Neural progenitor cell (in vitro differentiated cells): ENCODE measurements at regions not wholly inside any gene's neighbourhood (a gene's known extent, or its start where the extent isn't known, plus 50 kb on each side); places are given as distances from the start of the nearest gene placed in this dataset.

Experiments used
- DNase-seq: peaks from one replicate; pipeline ENCODE4 v3.0.0-alpha.2; 2016; ENCODE audit warnings: low spot score
- H2AFZ ChIP-seq: fragments of 200-600 bp; sonication (generic); replicated peaks from 2 replicates; pipeline ENCODE4 v1.6.1; 2016; ENCODE audit warnings: antibody characterized with exemption
- H3F3A ChIP-seq: fragments of 200-600 bp; sonication (generic); 2 replicates; pipeline ENCODE4 v1.6.1; 2016; ENCODE audit warnings: antibody characterized with exemption, low read depth
- H3K27ac ChIP-seq: fragments of 200-600 bp; sonication (generic); 2 replicates; pipeline ENCODE4 v1.5.1; 2016; ENCODE audit warnings: mild to moderate bottlenecking
- H3K27me3 ChIP-seq: fragments of 200-600 bp; sonication (generic); 2 replicates; pipeline ENCODE4 v1.6.1; 2016; ENCODE audit warnings: mild to moderate bottlenecking, moderate library complexity
- H3K36me3 ChIP-seq: fragments of 200-600 bp; sonication (generic); 2 replicates; pipeline ENCODE4 v1.5.1; 2016
- H3K4me1 ChIP-seq: fragments of 200-600 bp; sonication (generic); 2 replicates; pipeline ENCODE4 v1.6.1; 2016; ENCODE audit warnings: mixed run types
- H3K4me2 ChIP-seq: fragments of 200-600 bp; sonication (generic); 2 replicates; pipeline ENCODE4 v1.6.1; 2016
- H3K4me3 ChIP-seq: fragments of 200-600 bp; sonication (generic); 2 replicates; pipeline ENCODE4 v1.5.1; 2016
- H3K79me2 ChIP-seq: fragments of 200-600 bp; sonication (generic); 2 replicates; pipeline ENCODE4 v1.6.1; 2016; ENCODE audit warnings: low read depth
- H3K9ac ChIP-seq: fragments of 200-600 bp; sonication (generic); 2 replicates; pipeline ENCODE4 v1.6.1; 2016
- H3K9me3 ChIP-seq: fragments of 200-600 bp; sonication (generic); 2 replicates; pipeline ENCODE4 v1.5.1; 2016; ENCODE audit warnings: low read depth
- H4K20me1 ChIP-seq: fragments of 200-600 bp; sonication (generic); 2 replicates; pipeline ENCODE4 v1.6.1; 2016; ENCODE audit warnings: low read depth
- H3K27ac Mint-ChIP-seq: 3 replicates; pipeline ENCODE4 v1.8.0; 2021; ENCODE audit warnings: mixed read lengths
- H3K27me3 Mint-ChIP-seq: 2 replicates; pipeline ENCODE4 v1.8.0; 2022; ENCODE audit warnings: low read depth, mild to moderate bottlenecking, inconsistent platforms, moderate library complexity, mixed read lengths; ENCODE audit not compliant: insufficient read depth
- H3K36me3 Mint-ChIP-seq: 3 replicates; pipeline ENCODE4 v1.8.0; 2021; ENCODE audit warnings: mixed read lengths
- H3K4me1 Mint-ChIP-seq: 3 replicates; pipeline ENCODE4 v1.8.0; 2021; ENCODE audit warnings: mixed read lengths
- H3K4me3 Mint-ChIP-seq: 3 replicates; pipeline ENCODE4 v1.8.0; 2021; ENCODE audit warnings: mild to moderate bottlenecking, moderate library complexity, mixed read lengths
- H3K9me3 Mint-ChIP-seq: 3 replicates; pipeline ENCODE4 v1.8.0; 2020; ENCODE audit warnings: mixed read lengths
- EZH2 ChIP-seq: fragments of 200-600 bp; sonication (generic); IDR thresholded peaks from 2 replicates; pipeline ENCODE4 v1.6.1; 2017; ENCODE audit warnings: antibody characterized with exemption, mild to moderate bottlenecking, moderate library complexity
- EZH2phosphoT487 ChIP-seq: fragments of 200-600 bp; sonication (generic); IDR thresholded peaks from 2 replicates; pipeline ENCODE4 v1.6.1; 2017; ENCODE audit warnings: antibody characterized with exemption
- TF ChIP-seq, protein P1 (sequence below): fragments of 200-600 bp; sonication (generic); IDR thresholded peaks from 2 replicates; pipeline ENCODE4 v1.5.1; 2017; ENCODE audit warnings: antibody characterized with exemption, mild to moderate bottlenecking

DNA sequence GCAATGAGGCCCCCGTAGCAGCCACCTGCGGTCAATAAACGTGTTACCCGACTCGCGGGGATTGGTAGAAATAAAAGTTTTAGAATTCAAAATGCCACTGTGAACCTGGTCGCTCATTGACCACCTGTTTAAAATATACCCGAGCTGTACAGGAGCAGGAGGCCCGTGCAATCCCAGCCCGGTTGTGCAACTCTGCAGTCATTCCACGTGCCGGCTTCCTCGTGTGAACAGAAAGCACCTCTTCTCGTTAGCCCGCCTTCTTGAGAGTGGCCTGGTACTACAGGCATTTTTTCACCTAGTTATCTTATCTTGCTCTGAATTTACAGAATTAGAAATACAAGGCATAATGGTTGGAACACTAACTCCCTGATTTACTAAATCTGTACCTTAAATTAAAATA lies 660.7 kb downstream of the GALR1 start:
- Histone ChIP-seq H2AFZ (no peak overlapping the region), H3K4me2 (no peak overlapping the region), H3F3A (no peaks in the 10 kb centered on the region), H3K4me1 (peaks cover 13% of the 10 kb centered on the region), H3K36me3 (no peaks in the 10 kb centered on the region), H4K20me1 (no peaks in the 10 kb centered on the region), H3K79me2 (no peaks in the 10 kb centered on the region), H3K9ac (no peak overlapping the region), H3K27ac (no peak overlapping the region), H3K27me3 (no peaks in the 10 kb centered on the region), H3K9me3 (no peaks in the 10 kb centered on the region), H3K4me3 (no peak overlapping the region)
- Mint-ChIP-seq H3K4me3 (no peak overlapping the region), H3K27me3 (peaks cover 3% of the 10 kb centered on the region), H3K4me1 (peaks cover 24% of the 10 kb centered on the region), H3K36me3 (no peaks in the 10 kb centered on the region), H3K9me3 (no peaks in the 10 kb centered on the region), H3K27ac (no peak overlapping the region)
- TF ChIP-seq, protein P1, sequence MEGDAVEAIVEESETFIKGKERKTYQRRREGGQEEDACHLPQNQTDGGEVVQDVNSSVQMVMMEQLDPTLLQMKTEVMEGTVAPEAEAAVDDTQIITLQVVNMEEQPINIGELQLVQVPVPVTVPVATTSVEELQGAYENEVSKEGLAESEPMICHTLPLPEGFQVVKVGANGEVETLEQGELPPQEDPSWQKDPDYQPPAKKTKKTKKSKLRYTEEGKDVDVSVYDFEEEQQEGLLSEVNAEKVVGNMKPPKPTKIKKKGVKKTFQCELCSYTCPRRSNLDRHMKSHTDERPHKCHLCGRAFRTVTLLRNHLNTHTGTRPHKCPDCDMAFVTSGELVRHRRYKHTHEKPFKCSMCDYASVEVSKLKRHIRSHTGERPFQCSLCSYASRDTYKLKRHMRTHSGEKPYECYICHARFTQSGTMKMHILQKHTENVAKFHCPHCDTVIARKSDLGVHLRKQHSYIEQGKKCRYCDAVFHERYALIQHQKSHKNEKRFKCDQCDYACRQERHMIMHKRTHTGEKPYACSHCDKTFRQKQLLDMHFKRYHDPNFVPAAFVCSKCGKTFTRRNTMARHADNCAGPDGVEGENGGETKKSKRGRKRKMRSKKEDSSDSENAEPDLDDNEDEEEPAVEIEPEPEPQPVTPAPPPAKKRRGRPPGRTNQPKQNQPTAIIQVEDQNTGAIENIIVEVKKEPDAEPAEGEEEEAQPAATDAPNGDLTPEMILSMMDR = no peak
- no peak for DNase-seq

GRCh38 chr18:77911971-77912605 lies 662.4 kb downstream of the GALR1 start:
- H3K4me3 ChIP-seq = no peak overlapping the region
- peak overlapping the region; percentile 17 for H3K27ac Mint-ChIP-seq
- H3K27me3 Mint-ChIP-seq = peaks cover 3% of the 10 kb centered on the region
- H3K36me3 ChIP-seq = no peaks in the 10 kb centered on the region
- no peaks in the 10 kb centered on the region for H4K20me1 ChIP-seq
- H3K9me3 ChIP-seq = no peaks in the 10 kb centered on the region
- peaks cover 17% of the 10 kb centered on the region for H3K4me1 Mint-ChIP-seq
- peak; percentile 19 for DNase-seq
- H3K9me3 Mint-ChIP-seq = no peaks in the 10 kb centered on the region
- no peak overlapping the region for H3K27ac ChIP-seq
- peak overlapping the region; percentile 15 for H3K4me3 Mint-ChIP-seq
- H2AFZ ChIP-seq = no peak overlapping the region
- H3F3A ChIP-seq = no peaks in the 10 kb centered on the region
- peak overlapping the region; percentile 42 for H3K4me2 ChIP-seq
- no peaks in the 10 kb centered on the region for H3K27me3 ChIP-seq
- no peak overlapping the region for H3K9ac ChIP-seq
- H3K36me3 Mint-ChIP-seq = no peaks in the 10 kb centered on the region
- no peaks in the 10 kb centered on the region for H3K79me2 ChIP-seq
- TF ChIP-seq, protein P1 = no peak
- TF ChIP-seq EZH2phosphoT487 (no peak), EZH2 (no peak)
- H3K4me1 ChIP-seq = peaks cover 13% of the 10 kb centered on the region

DNA sequence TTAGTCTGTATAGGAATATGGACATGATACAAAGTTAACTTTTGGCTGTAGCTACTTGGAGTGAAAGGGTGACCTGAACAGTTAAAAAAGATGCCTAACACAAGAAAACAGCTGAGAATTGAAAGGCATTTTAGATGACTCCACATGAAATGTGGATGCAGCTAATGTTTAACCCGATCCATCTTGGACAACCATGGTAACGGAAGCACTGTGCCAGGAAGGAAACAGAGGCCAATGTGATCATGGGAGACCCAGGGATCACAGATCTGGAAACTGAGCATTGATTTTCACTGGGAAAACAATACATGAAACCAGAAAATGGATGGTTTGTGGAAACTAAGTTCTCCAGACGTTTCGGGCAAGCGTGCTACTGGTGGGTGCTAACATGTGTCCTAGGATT lies 669.1 kb downstream of the GALR1 start:
- Histone ChIP-seq H3K9me3 (no peaks in the 10 kb centered on the region), H3K79me2 (no peaks in the 10 kb centered on the region), H3K27ac (no peak overlapping the region), H3K9ac (no peak overlapping the region), H3F3A (no peaks in the 10 kb centered on the region), H3K36me3 (no peaks in the 10 kb centered on the region), H2AFZ (no peak overlapping the region), H3K27me3 (no peaks in the 10 kb centered on the region), H3K4me3 (no peak overlapping the region), H4K20me1 (no peaks in the 10 kb centered on the region), H3K4me2 (no peak overlapping the region), H3K4me1 (no peaks in the 10 kb centered on the region)
- Mint-ChIP-seq H3K9me3 (no peaks in the 10 kb centered on the region), H3K27me3 (peaks cover 9% of the 10 kb centered on the region), H3K36me3 (no peaks in the 10 kb centered on the region), H3K4me1 (no peaks in the 10 kb centered on the region), H3K27ac (no peak overlapping the region), H3K4me3 (no peak overlapping the region)
- TF ChIP-seq, protein P1 = no peak
- no peak for TF ChIP-seq EZH2phosphoT487
- no peak for TF ChIP-seq EZH2
- DNase-seq = no peak
